PFSK-1 (cell line): ENCODE measurements at regions not wholly inside any gene's neighbourhood (a gene's known extent, or its start where the extent isn't known, plus 50 kb on each side); places are given as distances from the start of the nearest gene placed in this dataset.

ENCODE experiments used
- FOXP2 ChIP-seq: optimal IDR thresholded peaks from 2 replicates; pipeline ENCODE3; 2011; ENCODE audit warnings: borderline replicate concordance, control low read depth, inconsistent platforms; ENCODE audit not compliant: insufficient read depth; ENCODE audit errors: extremely low read length, extremely low read depth
- POLR2AphosphoS5 ChIP-seq: IDR thresholded peaks from 2 replicates; pipeline ENCODE4 v1.6.1; 2012; ENCODE audit warnings: low read depth, mild to moderate bottlenecking, control low read depth, low read length, moderate library complexity
- SIN3A ChIP-seq: IDR thresholded peaks from 2 replicates; pipeline ENCODE4 v1.6.1; 2012; ENCODE audit warnings: mild to moderate bottlenecking, low read length, moderate library complexity, borderline replicate concordance; ENCODE audit not compliant: insufficient read depth
- TAF1 ChIP-seq: IDR thresholded peaks from 2 replicates; pipeline ENCODE4 v1.6.1; 2012; ENCODE audit warnings: low read length, control low read depth, borderline replicate concordance; ENCODE audit not compliant: insufficient read depth
- TF ChIP-seq, protein P1 (sequence below), 2 experiments: IDR thresholded peaks; 2 replicates each; pipeline versions ENCODE4 v1.6.1 to v1.8.0; 2011 to 2012; ENCODE audit warnings: low read depth in 2 of 2, low read length in 2 of 2, control low read depth in 1 of 2, inconsistent platforms in 1 of 2, mild to moderate bottlenecking in 1 of 2, moderate library complexity in 1 of 2; ENCODE audit not compliant: insufficient read depth in 1 of 2

DNA sequence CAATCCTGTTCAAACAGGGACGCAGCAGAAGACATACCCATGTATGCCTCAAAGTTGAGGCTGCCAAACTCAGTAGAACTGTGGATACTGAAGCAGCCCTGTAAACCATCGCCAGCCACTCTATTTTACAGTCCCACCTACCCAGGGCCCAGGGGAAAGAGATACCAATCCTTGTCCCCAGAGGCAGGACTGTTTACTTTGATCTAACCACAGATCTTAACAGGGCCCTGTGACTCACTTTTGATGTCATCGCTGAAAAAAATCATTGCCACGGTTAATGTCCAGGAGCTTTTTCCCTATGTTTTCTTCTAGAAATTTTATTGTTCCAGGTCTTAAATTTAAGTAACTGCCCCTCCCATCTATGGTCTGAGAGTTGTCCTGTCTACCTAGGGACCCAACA, 538.4 kb upstream of the NCAM2 start:
- no peak for TF ChIP-seq SIN3A
- no peak for TF ChIP-seq POLR2AphosphoS5
- TF ChIP-seq, protein P1, sequence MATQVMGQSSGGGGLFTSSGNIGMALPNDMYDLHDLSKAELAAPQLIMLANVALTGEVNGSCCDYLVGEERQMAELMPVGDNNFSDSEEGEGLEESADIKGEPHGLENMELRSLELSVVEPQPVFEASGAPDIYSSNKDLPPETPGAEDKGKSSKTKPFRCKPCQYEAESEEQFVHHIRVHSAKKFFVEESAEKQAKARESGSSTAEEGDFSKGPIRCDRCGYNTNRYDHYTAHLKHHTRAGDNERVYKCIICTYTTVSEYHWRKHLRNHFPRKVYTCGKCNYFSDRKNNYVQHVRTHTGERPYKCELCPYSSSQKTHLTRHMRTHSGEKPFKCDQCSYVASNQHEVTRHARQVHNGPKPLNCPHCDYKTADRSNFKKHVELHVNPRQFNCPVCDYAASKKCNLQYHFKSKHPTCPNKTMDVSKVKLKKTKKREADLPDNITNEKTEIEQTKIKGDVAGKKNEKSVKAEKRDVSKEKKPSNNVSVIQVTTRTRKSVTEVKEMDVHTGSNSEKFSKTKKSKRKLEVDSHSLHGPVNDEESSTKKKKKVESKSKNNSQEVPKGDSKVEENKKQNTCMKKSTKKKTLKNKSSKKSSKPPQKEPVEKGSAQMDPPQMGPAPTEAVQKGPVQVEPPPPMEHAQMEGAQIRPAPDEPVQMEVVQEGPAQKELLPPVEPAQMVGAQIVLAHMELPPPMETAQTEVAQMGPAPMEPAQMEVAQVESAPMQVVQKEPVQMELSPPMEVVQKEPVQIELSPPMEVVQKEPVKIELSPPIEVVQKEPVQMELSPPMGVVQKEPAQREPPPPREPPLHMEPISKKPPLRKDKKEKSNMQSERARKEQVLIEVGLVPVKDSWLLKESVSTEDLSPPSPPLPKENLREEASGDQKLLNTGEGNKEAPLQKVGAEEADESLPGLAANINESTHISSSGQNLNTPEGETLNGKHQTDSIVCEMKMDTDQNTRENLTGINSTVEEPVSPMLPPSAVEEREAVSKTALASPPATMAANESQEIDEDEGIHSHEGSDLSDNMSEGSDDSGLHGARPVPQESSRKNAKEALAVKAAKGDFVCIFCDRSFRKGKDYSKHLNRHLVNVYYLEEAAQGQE (IDR thresholded peaks at IDR 0.05; ENCODE audit: insufficient read depth in 1 of 2, low read depth in 2 of 2, low read length in 2 of 2) = no peak
- TF ChIP-seq TAF1 = no peak
- no peak for TF ChIP-seq FOXP2

DNA sequence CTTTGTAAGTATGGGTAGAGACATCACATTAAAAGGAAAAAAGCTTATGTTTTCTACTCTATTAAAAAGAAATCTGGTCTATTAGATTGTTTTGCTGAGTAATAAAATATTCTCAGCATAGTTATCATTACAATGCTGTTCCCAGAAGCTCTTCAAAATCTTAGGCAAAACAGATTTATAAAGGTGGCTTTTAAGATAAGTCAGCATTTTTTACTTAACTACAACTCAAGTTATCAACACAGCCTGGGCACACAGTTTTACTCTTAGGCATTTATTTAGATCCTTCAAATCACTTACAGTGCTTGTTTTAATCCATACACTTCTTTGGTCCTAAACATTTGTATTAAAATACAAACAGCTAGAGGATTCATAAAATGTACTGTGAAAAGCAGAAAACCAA, 534.8 kb upstream of the NCAM2 start:
- TF ChIP-seq SIN3A (no peak), TAF1 (no peak), FOXP2 (no peak), POLR2AphosphoS5 (no peak)
- TF ChIP-seq, protein P1 (IDR thresholded peaks at IDR 0.05; ENCODE audit: insufficient read depth in 1 of 2, low read depth in 2 of 2, low read length in 2 of 2) = no peak

GRCh38 chr21:20469361-20469760, 528.8 kb upstream of the NCAM2 start:
- TF ChIP-seq, protein P1 (IDR thresholded peaks at IDR 0.05; ENCODE audit: insufficient read depth in 1 of 2, low read depth in 2 of 2, low read length in 2 of 2) = no peak
- TF ChIP-seq FOXP2 = no peak
- TF ChIP-seq POLR2AphosphoS5 = no peak
- no peak for TF ChIP-seq SIN3A
- no peak for TF ChIP-seq TAF1

DNA sequence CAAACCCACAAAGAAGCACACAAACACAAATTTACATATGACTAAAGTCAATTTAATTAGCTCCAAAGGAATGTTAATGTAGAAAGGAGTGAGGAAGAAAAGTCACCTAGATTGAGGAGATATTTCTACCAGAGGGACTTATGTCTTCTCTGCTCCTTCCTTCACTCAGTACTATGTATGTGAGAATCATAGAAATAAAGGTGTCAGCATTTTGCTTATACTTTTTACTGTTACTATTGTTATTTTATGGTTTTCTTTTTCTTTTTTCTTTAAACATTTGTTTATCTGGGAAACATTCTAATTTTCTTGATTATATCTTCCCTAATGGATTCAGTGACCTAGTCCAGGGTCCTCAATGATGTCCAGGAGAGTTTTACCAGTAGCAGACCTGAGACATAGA, 511.9 kb upstream of the NCAM2 start:
- TF ChIP-seq FOXP2 = no peak
- no peak for TF ChIP-seq SIN3A
- TF ChIP-seq, protein P1 (IDR thresholded peaks at IDR 0.05; ENCODE audit: insufficient read depth in 1 of 2, low read depth in 2 of 2, low read length in 2 of 2) = no peak
- TF ChIP-seq POLR2AphosphoS5 = no peak
- no peak for TF ChIP-seq TAF1

- TF ChIP-seq, protein P1 (IDR thresholded peaks at IDR 0.05; ENCODE audit: insufficient read depth in 1 of 2, low read depth in 2 of 2, low read length in 2 of 2) = no peak
- TF ChIP-seq FOXP2 (no peak), POLR2AphosphoS5 (no peak), SIN3A (no peak), TAF1 (no peak)
These were observed 490.4 kb upstream of the NCAM2 start for GRCh38 chr21:20507783-20508182.
